ENCODE measurements at regions not wholly inside any gene's neighbourhood (a gene's known extent, or its start where the extent isn't known, plus 50 kb on each side); places are given as distances from the start of the nearest gene placed in this dataset.

GRCh38 chr10:29114141-29114540, 174.7 kb upstream of the LYZL1 start:
- H3K79me2 ChIP-seq (ENCODE audit: insufficient read depth, low read length) = no peaks in the 10 kb centered on the region
- H3K4me3 ChIP-seq (replicated peaks in 1 of 2; ENCODE audit: low read depth in 1 of 2, low read length in 2 of 2) = no peak overlapping the region
- H3K27me3 ChIP-seq (ENCODE audit: insufficient read depth, low read length) = no peaks in the 10 kb centered on the region
- no peak overlapping the region for H2AFZ ChIP-seq (ENCODE audit: low read depth, low read length, poor library complexity, severe bottlenecking)
- DNase-seq (ENCODE audit: low read depth, low spot score) (no peak), ATAC-seq (no peak)
- H3K9me2 ChIP-seq (ENCODE audit: insufficient read depth) = no peaks in the 10 kb centered on the region
- H3K9me3 ChIP-seq (ENCODE audit: control insufficient read depth in 1 of 2, insufficient read depth in 1 of 2, low read depth in 1 of 2, low read length in 2 of 2) = no peaks in the 10 kb centered on the region
- BruUV-seq (replicated peaks) = no TSS peak
- ChIA-PET RAD21 (ENCODE audit: low non-redundant PET in 1 of 2, low total read pairs in 2 of 2, uncharacterized antibody in 2 of 2, unreplicated experiment in 2 of 2) (no interaction called here), CTCF (no interaction called here), POLR2A (no interaction called here)
- H4K20me1 ChIP-seq (ENCODE audit: insufficient read depth) = no peaks in the 10 kb centered on the region
- no peak overlapping the region for H3K9ac ChIP-seq (ENCODE audit: low read length)
- no peak for TF ChIP-seq EZH2 (IDR thresholded peaks at IDR 0.05)
- TF ChIP-seq ZNF274 (IDR thresholded peaks at IDR 0.05; ENCODE audit: low read depth, low read length) = no peak
- TF ChIP-seq SRF (IDR thresholded peaks at IDR 0.05; ENCODE audit: low read depth) = no peak
- TF ChIP-seq FOSL1 (IDR thresholded peaks at IDR 0.05; ENCODE audit: low read depth) = no peak
- no peak for TF ChIP-seq RAD21 (IDR thresholded peaks at IDR 0.05; ENCODE audit: low read depth)
- no peak for TF ChIP-seq TCF7L2 (IDR thresholded peaks at IDR 0.05; ENCODE audit: borderline replicate concordance, extremely low read depth, insufficient read depth, insufficient read length)
- TF ChIP-seq SP1 (IDR thresholded peaks at IDR 0.05; ENCODE audit: low read depth) = no peak
- TF ChIP-seq REST (IDR thresholded peaks at IDR 0.05; ENCODE audit: low read depth) = no peak
- no peak for TF ChIP-seq YY1 (IDR thresholded peaks at IDR 0.05; ENCODE audit: extremely low read depth, insufficient replicate concordance, low read depth, low read length)
- no peak for TF ChIP-seq ELF1 (IDR thresholded peaks at IDR 0.05; ENCODE audit: borderline replicate concordance, low read depth)
- TF ChIP-seq JUND (IDR thresholded peaks at IDR 0.05) = no peak
- no peak overlapping the region for H3K27ac ChIP-seq (ENCODE audit: low read depth, low read length)
- H3K4me2 ChIP-seq (ENCODE audit: low read length) = no peak overlapping the region
- intact Hi-C loops (cut with micrococcal nuclease) = no loop called here
- H3K36me3 ChIP-seq (ENCODE audit: control insufficient read depth in 1 of 2, insufficient read depth in 2 of 2, low read length in 2 of 2) = no peaks in the 10 kb centered on the region
- H3K4me1 ChIP-seq (ENCODE audit: control insufficient read depth in 1 of 2, insufficient read depth in 2 of 2, low read length in 2 of 2) = no peaks in the 10 kb centered on the region

Measured in HCT116 (cell line).